ENCODE measurements at regions not wholly inside any gene's neighbourhood (a gene's known extent, or its start where the extent isn't known, plus 50 kb on each side); places are given as distances from the start of the nearest gene placed in this dataset.

DNA sequence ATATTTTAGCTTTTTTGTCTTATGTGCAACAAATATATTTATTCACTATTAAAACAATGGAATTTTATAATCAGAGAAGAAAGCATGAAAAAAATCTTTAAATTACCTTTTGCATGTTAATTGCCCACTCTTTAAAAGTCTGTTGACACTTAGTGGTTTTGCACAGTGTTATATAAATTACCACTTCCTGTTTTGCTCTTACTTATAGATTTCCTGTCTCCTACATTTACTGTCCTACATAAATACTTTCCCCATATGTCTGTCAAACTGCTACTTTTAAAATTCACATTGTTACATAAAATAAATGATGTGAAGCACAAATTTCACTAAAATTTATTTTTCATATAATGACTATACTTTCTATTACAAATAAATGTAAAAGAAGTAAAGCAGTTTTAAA, 161.1 kb upstream of the NDST4 start:
- TF ChIP-seq, protein P1, sequence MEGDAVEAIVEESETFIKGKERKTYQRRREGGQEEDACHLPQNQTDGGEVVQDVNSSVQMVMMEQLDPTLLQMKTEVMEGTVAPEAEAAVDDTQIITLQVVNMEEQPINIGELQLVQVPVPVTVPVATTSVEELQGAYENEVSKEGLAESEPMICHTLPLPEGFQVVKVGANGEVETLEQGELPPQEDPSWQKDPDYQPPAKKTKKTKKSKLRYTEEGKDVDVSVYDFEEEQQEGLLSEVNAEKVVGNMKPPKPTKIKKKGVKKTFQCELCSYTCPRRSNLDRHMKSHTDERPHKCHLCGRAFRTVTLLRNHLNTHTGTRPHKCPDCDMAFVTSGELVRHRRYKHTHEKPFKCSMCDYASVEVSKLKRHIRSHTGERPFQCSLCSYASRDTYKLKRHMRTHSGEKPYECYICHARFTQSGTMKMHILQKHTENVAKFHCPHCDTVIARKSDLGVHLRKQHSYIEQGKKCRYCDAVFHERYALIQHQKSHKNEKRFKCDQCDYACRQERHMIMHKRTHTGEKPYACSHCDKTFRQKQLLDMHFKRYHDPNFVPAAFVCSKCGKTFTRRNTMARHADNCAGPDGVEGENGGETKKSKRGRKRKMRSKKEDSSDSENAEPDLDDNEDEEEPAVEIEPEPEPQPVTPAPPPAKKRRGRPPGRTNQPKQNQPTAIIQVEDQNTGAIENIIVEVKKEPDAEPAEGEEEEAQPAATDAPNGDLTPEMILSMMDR (IDR thresholded peaks at IDR 0.05) = no peak
- TF ChIP-seq POLR2A (IDR thresholded peaks at IDR 0.05) (no peak), EP300 (IDR thresholded peaks at IDR 0.05; ENCODE audit: low read depth) (no peak), POLR2AphosphoS5 (IDR thresholded peaks at IDR 0.05) (no peak)

Measured in transverse colon (tissue), 4 donors.